ENCODE measurements at regions not wholly inside any gene's neighbourhood (a gene's known extent, or its start where the extent isn't known, plus 50 kb on each side); places are given as distances from the start of the nearest gene placed in this dataset.

DNA sequence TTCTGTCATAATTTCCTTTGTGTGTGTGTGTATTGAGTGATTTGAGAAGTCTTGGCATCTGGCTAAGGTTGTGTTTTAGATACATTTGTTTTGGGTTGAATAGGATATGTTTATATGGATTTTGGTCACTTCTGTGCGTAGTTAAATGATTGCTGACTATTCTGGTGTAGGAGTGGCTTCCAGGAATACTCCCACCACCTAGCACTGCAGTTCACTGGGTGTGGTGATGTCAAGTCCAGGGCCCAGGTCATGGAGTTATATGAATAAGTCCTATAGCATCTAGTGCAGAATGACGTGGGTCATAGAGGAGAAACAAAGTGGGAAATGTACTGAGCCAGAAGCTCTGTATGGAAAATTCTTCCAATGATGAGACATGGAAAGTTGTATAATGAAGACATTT lies 465.4 kb upstream of the CCL2 start:
- no peaks in the 10 kb centered on the region for H3K4me1 ChIP-seq
- no peaks in the 10 kb centered on the region for H3K36me3 ChIP-seq
- no peak for DNase-seq
- H3K4me3 ChIP-seq, result no peak overlapping the region
- H3K27ac ChIP-seq, result no peak overlapping the region
- H3K27me3 ChIP-seq, result no peaks in the 10 kb centered on the region
- no peaks in the 10 kb centered on the region for H3K9me3 ChIP-seq (replicated peaks)

- Histone ChIP-seq H3K4me3 (no peak overlapping the region), H3K27ac (no peak overlapping the region), H3K4me1 (no peaks in the 10 kb centered on the region), H3K9me3 (replicated peaks) (no peaks in the 10 kb centered on the region), H3K36me3 (no peaks in the 10 kb centered on the region), H3K27me3 (0 out of 2 replicates have a peak, but pooled peaks cover 3% of the 10 kb centered on the region)
- DNase-seq, result no peak
Observed at GRCh38 chr17:33797181-33797580, 457.9 kb upstream of the CCL2 start.

DNA sequence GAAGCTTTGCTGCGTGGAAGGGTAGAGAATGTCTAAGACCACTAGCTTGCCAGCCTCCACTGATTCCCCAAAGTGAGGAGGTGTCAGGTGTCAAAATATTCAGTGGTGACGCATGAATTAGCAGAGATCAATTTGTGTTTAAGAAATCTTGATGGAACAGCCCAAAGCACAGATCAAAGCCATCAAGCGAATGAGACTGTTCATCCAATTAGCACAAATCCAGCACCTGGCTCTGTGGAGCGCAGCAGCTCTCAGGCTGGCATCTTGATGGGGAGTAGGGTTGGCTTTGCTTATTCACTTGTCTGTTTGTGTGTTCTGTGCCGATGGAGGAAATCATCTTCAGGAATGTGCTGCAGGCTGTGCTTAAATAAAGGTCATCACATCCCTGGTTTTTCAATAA lies 456.8 kb upstream of the CCL2 start:
- Histone ChIP-seq H3K27me3 (0 out of 2 replicates have a peak, but pooled peaks cover 8% of the 10 kb centered on the region), H3K27ac (no peak overlapping the region), H3K9me3 (replicated peaks) (no peaks in the 10 kb centered on the region), H3K36me3 (no peaks in the 10 kb centered on the region), H3K4me1 (no peaks in the 10 kb centered on the region), H3K4me3 (no peak overlapping the region)
- DNase-seq, result no peak

- DNase-seq, result no peak
- H3K4me1 ChIP-seq, result no peaks in the 10 kb centered on the region
- H3K36me3 ChIP-seq, result no peaks in the 10 kb centered on the region
- no peaks in the 10 kb centered on the region for H3K9me3 ChIP-seq (replicated peaks)
- H3K27ac ChIP-seq, result no peak overlapping the region
- no peak overlapping the region for H3K4me3 ChIP-seq
- H3K27me3 ChIP-seq, result 0 out of 2 replicates have a peak, but pooled peaks cover 8% of the 10 kb centered on the region
Observed at GRCh38 chr17:33802349-33803198, 452.5 kb upstream of the CCL2 start.

- no peaks in the 10 kb centered on the region for H3K4me1 ChIP-seq
- DNase-seq, result no peak
- no peak overlapping the region for H3K27ac ChIP-seq
- no peaks in the 10 kb centered on the region for H3K36me3 ChIP-seq
- no peaks in the 10 kb centered on the region for H3K9me3 ChIP-seq (replicated peaks)
- H3K27me3 ChIP-seq, result 0 out of 2 replicates have a peak, but pooled peaks cover 8% of the 10 kb centered on the region
- H3K4me3 ChIP-seq, result no peak overlapping the region
Observed at GRCh38 chr17:33803199-33803685, 451.8 kb upstream of the CCL2 start.

GRCh38 chr17:33803686-33804085 lies 451.4 kb upstream of the CCL2 start:
- Histone ChIP-seq H3K4me1 (no peaks in the 10 kb centered on the region), H3K36me3 (no peaks in the 10 kb centered on the region), H3K27ac (no peak overlapping the region), H3K27me3 (0 out of 2 replicates have a peak, but pooled peaks cover 8% of the 10 kb centered on the region), H3K4me3 (no peak overlapping the region), H3K9me3 (replicated peaks) (no peaks in the 10 kb centered on the region)
- no peak for DNase-seq

DNA sequence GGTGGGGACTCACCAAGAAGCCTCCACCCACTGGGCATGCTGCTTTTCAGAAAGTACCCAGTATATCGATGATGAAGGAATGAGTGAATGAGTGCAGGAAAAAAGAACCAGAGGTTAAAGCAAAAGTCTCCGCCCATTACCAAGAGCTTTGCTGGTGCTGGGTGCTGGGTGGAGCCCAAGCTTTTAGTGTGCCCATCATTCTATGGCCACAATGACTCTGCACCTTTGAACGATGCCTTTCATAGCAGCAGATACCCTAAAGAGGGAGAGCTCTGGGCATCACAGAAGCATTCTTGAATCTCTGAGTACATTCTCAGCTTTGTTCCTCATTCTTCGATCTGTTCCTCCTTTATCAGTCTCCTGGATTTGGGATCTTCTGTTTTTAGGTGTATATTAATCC lies 450.7 kb upstream of the CCL2 start:
- H3K4me3 ChIP-seq, result no peak overlapping the region
- no peak overlapping the region for H3K27ac ChIP-seq
- no peaks in the 10 kb centered on the region for H3K9me3 ChIP-seq (replicated peaks)

DNA sequence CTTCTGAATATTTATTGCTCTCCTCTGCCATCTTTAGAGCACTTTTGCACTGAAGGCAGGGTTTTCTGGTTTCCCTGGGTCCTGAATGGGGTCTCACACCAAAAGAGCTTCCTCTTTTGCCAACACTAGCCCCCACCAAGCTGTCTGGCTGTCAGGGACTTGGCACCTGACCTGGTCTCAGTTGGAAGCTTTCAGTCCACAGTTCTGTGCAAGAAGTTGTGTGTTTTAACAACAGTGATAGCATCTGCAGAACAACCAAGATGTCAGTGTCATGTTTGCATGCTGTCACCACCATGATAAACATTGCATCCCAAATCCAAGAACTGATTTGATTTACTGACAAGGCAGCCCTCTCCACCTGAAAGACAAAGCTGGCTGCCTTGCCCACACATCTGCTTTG lies 448.5 kb upstream of the CCL2 start:
- no peaks in the 10 kb centered on the region for H3K4me1 ChIP-seq
- no peak overlapping the region for H3K4me3 ChIP-seq
- no peak for DNase-seq
- no peaks in the 10 kb centered on the region for H3K36me3 ChIP-seq
- H3K27me3 ChIP-seq, result 0 out of 2 replicates have a peak, but pooled peaks cover 5% of the 10 kb centered on the region
- H3K27ac ChIP-seq, result no peak overlapping the region
- no peaks in the 10 kb centered on the region for H3K9me3 ChIP-seq (replicated peaks)

More for the DNA sequence above, 450.7 kb upstream of the CCL2 start:
- Histone ChIP-seq H3K4me1 (no peaks in the 10 kb centered on the region), H3K36me3 (no peaks in the 10 kb centered on the region), H3K27me3 (0 out of 2 replicates have a peak, but pooled peaks cover 8% of the 10 kb centered on the region)
- no peak for DNase-seq

DNA sequence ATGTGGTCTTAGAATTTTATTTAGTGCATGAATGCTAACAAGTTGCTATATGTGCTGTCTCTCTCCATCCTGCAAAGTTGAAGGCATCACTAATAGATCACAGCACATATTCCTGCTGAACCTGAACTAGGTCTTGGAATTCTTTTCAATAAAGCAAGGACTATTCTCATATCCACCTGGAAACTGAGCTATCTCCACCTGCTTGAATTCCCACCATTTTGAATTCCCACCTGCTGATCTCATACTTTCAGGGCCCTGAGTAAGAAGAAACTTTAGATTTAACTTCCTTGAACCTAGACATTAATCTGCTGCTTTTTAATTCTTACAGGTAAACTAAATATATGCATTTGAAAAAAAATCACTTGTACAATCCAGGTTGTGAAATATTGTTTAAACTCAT lies 445.3 kb upstream of the CCL2 start:
- H3K4me3 ChIP-seq, result no peak overlapping the region
- H3K9me3 ChIP-seq (replicated peaks), result no peaks in the 10 kb centered on the region
- H3K27ac ChIP-seq, result no peak overlapping the region
- H3K4me1 ChIP-seq, result no peaks in the 10 kb centered on the region
- no peaks in the 10 kb centered on the region for H3K36me3 ChIP-seq
- peaks cover 8% of the 10 kb centered on the region; the same call in 1 of the 2 replicates for H3K27me3 ChIP-seq
- no peak for DNase-seq

DNA sequence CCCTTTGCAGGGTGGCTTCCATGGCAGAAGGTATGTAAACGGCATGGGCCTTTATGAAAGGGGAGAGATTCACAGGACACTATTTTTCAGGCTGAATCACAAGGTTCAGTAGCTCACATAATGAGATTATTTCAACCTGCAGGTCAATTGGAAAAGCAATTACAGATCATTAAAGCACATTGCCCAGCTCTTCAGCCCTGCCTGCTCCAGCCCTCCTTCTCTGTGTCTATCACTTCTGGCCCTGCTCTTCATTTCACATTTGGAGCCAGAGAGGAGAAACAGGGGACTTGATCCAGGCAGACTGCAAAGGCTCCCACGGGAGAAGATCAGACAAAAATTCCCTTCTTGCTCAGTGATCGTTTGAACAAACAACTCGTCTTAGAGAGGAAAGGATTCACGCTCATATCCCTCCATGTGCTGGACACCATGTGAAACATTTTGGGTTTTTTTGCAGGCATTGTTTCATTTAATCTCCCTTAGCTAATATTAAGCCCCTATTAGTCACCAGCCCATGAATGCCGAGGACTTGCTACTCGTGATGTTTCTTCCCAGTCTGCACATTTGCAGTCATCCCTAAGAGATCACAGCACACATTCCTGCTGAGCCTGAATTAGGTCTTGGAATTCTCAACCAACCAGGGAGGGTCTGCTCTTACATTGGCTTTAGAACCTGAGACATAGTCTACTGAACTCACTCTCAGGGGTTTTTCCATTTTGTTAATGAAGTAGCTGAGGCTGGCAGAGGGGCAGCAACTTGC lies 443.9 kb upstream of the CCL2 start:
- Histone ChIP-seq H3K36me3 (no peaks in the 10 kb centered on the region), H3K9me3 (replicated peaks) (no peaks in the 10 kb centered on the region), H3K27ac (no peak overlapping the region), H3K4me1 (no peaks in the 10 kb centered on the region), H3K4me3 (no peak overlapping the region), H3K27me3 (peaks cover 8% of the 10 kb centered on the region; the same call in 1 of the 2 replicates)
- DNase-seq, result no peak

DNA sequence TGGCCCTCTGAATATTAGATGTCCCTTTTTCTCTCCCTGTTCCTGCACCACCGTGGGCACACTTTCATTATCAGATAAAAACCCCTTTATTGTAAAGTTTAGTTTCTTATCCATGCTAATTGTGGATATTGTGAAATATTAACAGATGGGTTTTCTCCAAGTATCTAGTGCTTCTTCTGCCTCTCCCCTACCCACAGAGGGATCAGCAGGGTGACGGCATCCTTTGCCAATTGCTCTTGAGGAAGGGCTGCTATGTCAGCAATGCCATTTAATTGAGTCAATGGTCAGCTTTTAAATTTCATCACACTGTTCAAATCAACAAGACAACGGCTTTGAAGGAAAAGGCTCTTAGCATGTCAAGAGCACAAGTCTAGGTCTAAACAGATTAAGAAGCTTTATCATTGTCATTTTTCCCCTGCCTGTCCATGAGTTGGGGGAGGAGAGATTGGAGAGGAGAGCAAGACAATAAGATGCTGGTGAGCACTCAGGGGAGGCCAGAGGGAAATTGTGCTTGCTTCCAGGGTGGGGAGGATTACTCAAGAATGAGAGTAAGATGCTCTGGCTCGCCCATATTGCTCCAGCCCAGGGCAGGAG lies 443.0 kb upstream of the CCL2 start:
- H3K4me3 ChIP-seq, result no peak overlapping the region
- H3K27me3 ChIP-seq, result peaks cover 12% of the 10 kb centered on the region; the same call in 1 of the 2 replicates
- no peaks in the 10 kb centered on the region for H3K4me1 ChIP-seq
- H3K36me3 ChIP-seq, result no peaks in the 10 kb centered on the region
- no peaks in the 10 kb centered on the region for H3K9me3 ChIP-seq (replicated peaks)
- DNase-seq, result no peak
- H3K27ac ChIP-seq, result no peak overlapping the region

DNA sequence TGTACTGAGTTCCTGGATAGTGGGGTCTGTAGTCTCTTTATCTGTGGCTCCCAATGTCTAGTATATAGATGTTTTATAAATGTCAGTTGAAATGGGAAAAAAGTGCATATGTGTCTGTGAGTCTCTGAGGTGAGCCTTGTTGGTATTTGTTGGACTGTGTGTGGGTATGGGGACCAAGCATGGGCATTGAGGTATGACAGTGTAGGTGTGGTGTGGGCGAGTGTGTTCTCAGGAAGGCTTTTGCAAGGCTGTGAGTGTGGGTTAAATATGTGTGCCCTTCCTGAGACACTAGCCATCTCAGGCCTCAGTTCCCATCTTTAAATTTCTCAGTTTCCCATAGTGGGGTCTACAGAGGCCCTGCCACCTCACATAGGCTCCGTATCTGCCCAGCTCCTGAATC lies 440.2 kb upstream of the CCL2 start:
- Histone ChIP-seq H3K36me3 (no peaks in the 10 kb centered on the region), H3K4me3 (no peak overlapping the region), H3K4me1 (no peaks in the 10 kb centered on the region), H3K9me3 (replicated peaks) (no peaks in the 10 kb centered on the region), H3K27ac (no peak overlapping the region), H3K27me3 (peaks cover 22% of the 10 kb centered on the region)
- no peak for DNase-seq

DNA sequence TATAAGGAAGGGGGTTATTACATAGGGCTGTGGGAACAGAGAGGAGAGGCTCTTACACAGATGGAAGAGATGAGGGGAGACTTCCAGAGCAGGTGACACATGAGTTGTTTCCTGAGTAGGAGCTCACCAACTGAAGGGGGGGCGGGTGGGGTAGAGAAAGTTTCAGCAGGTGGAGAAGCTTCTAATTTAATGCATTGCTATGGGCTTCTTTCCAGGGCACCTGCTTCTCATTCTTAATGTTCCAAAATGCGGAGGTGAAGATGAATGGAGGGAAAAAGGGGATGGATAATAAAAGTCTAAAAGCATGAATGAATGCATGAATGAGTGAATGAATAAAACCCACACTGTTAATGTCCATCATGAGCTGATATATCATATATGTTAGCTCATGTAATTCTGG lies 439.0 kb upstream of the CCL2 start:
- H3K36me3 ChIP-seq, result no peaks in the 10 kb centered on the region
- H3K27me3 ChIP-seq, result peaks cover 22% of the 10 kb centered on the region
- H3K4me1 ChIP-seq, result no peaks in the 10 kb centered on the region
- no peak overlapping the region for H3K27ac ChIP-seq
- H3K9me3 ChIP-seq (replicated peaks), result no peaks in the 10 kb centered on the region
- H3K4me3 ChIP-seq, result no peak overlapping the region
- no peak for DNase-seq

GRCh38 chr17:33816842-33817617 lies 438.1 kb upstream of the CCL2 start:
- DNase-seq, result no peak
- Histone ChIP-seq H3K9me3 (replicated peaks) (no peaks in the 10 kb centered on the region), H3K4me1 (no peaks in the 10 kb centered on the region), H3K4me3 (no peak overlapping the region), H3K27ac (no peak overlapping the region), H3K36me3 (no peaks in the 10 kb centered on the region), H3K27me3 (peaks cover 28% of the 10 kb centered on the region)

Measured in SJCRH30 (cell line).